HEK293T (cell line): ENCODE measurements at regions not wholly inside any gene's neighbourhood (a gene's known extent, or its start where the extent isn't known, plus 50 kb on each side); places are given as distances from the start of the nearest gene placed in this dataset.

Experiments used
- CTCF ChIA-PET: fragments of 350-600 bp; formaldehyde crosslinking; extraction: SDS; loops from one replicate; lab custom pipeline; 2021; ENCODE audit warnings: antibody characterized with exemption, inconsistent platforms; lab: Yijun Ruan, JAX
- POLR2A ChIA-PET: fragments of 350-600 bp; formaldehyde crosslinking; extraction: SDS; loops from one replicate; lab custom pipeline; 2020; ENCODE audit warnings: antibody characterized with exemption, inconsistent platforms; lab: Yijun Ruan, JAX
- DNase-seq: peaks from one replicate; pipeline ENCODE4 v3.0.0; 2012; ENCODE audit warnings: mixed read lengths; ENCODE audit errors: extremely low spot score
- ARNT ChIP-seq: fragments of 450-650 bp; IDR thresholded peaks from 2 replicates; pipeline ENCODE4 v1.6.1; 2017; ENCODE audit warnings: mild to moderate bottlenecking
- BHLHE40 ChIP-seq: fragments of 450-650 bp; IDR thresholded peaks from 2 replicates; pipeline ENCODE4 v1.6.1; 2016; ENCODE audit warnings: mild to moderate bottlenecking, moderate library complexity, borderline replicate concordance
- CTBP1 ChIP-seq: fragments of 450-650 bp; IDR thresholded peaks from 2 replicates; pipeline ENCODE4 v1.6.1; 2016; ENCODE audit warnings: borderline replicate concordance
- ELF4 ChIP-seq: fragments of 450-650 bp; IDR thresholded peaks from 2 replicates; pipeline ENCODE4 v1.6.1; 2017; ENCODE audit warnings: antibody characterized with exemption
- FOXA1 ChIP-seq: fragments of 450-650 bp; IDR thresholded peaks from 2 replicates; pipeline ENCODE4 v1.6.1; 2016; ENCODE audit warnings: mild to moderate bottlenecking
- FOXK2 ChIP-seq: fragments of 450-650 bp; IDR thresholded peaks from 2 replicates; pipeline ENCODE4 v1.6.1; 2016; ENCODE audit warnings: mild to moderate bottlenecking
- FOXM1 ChIP-seq: fragments of 450-650 bp; IDR thresholded peaks from 2 replicates; pipeline ENCODE4 v1.6.1; 2017; ENCODE audit warnings: mild to moderate bottlenecking, borderline replicate concordance
- HDGF ChIP-seq: fragments of 450-650 bp; IDR thresholded peaks from 2 replicates; pipeline ENCODE4 v1.6.1; 2017; ENCODE audit warnings: antibody characterized with exemption, borderline replicate concordance
- L3MBTL2 ChIP-seq: fragments of 450-650 bp; conservative IDR thresholded peaks from 2 replicates; pipeline ENCODE4 v1.6.1; 2016; ENCODE audit warnings: mild to moderate bottlenecking
- LEF1 ChIP-seq: fragments of 450-650 bp; IDR thresholded peaks from 2 replicates; pipeline ENCODE4 v1.6.1; 2017; ENCODE audit warnings: mild to moderate bottlenecking, borderline replicate concordance
- NFRKB ChIP-seq: fragments of 450-650 bp; IDR thresholded peaks from 2 replicates; pipeline ENCODE4 v1.6.1; 2016; ENCODE audit warnings: mild to moderate bottlenecking, moderate library complexity
- PKNOX1 ChIP-seq: fragments of 450-650 bp; IDR thresholded peaks from 2 replicates; pipeline ENCODE4 v1.6.1; 2016
- SP1 ChIP-seq: fragments of 450-650 bp; IDR thresholded peaks from 2 replicates; pipeline ENCODE4 v1.6.1; 2017
- SUZ12 ChIP-seq: fragments of 450-650 bp; IDR thresholded peaks from 2 replicates; pipeline ENCODE4 v1.6.1; 2016; ENCODE audit warnings: mild to moderate bottlenecking
- TARDBP ChIP-seq: fragments of 450-650 bp; IDR thresholded peaks from 2 replicates; pipeline ENCODE4 v1.6.1; 2016
- ZNF384 ChIP-seq: fragments of 450-650 bp; IDR thresholded peaks from 2 replicates; pipeline ENCODE4 v1.6.1; 2016

- CTCF ChIA-PET = interaction anchor here (1.1 kb wide), 1 partner anchor 20 kb away, joined by 3 read pairs; no protein-coding TSS in a partner anchor
- POLR2A ChIA-PET = no interaction called here
- TF ChIP-seq FOXK2 = no peak
- TF ChIP-seq PKNOX1 = no peak
- TF ChIP-seq CTBP1 = no peak
- TF ChIP-seq FOXA1 = no peak
- no peak for TF ChIP-seq TARDBP
- no peak for TF ChIP-seq SUZ12
- DNase-seq = no peak
These were observed 219.2 kb upstream of the NAALADL2 start for GRCh38 chr3:174639970-174640369.

- POLR2A ChIA-PET = no interaction called here
These were observed 218.2 kb upstream of the NAALADL2 start for GRCh38 chr3:174640932-174641331.

GRCh38 chr3:174644287-174644686 is 214.8 kb upstream of the NAALADL2 start:
- DNase-seq = no peak
- TF ChIP-seq ELF4 (no peak), HDGF (no peak)
- ChIA-PET CTCF (no interaction called here), POLR2A (no interaction called here)

More at GRCh38 chr3:174640932-174641331, 218.2 kb upstream of the NAALADL2 start:
- no peak for DNase-seq
- TF ChIP-seq CTBP1 = no peak
- no peak for TF ChIP-seq LEF1
- no peak for TF ChIP-seq FOXM1
- no peak for TF ChIP-seq HDGF
- TF ChIP-seq ARNT = no peak
- TF ChIP-seq BHLHE40 = no peak
- TF ChIP-seq SP1 = no peak
- TF ChIP-seq FOXA1 = no peak
- TF ChIP-seq NFRKB = no peak
- TF ChIP-seq PKNOX1 = no peak
- no peak for TF ChIP-seq ZNF384
- TF ChIP-seq ELF4 = no peak
- TF ChIP-seq FOXK2 = no peak
- no peak for TF ChIP-seq SUZ12
- CTCF ChIA-PET = interaction anchor here (0.7 kb wide), 1 partner anchor 356 kb away, joined by 5 read pairs; no protein-coding TSS in a partner anchor

GRCh38 chr3:174651951-174652350 is 207.2 kb upstream of the NAALADL2 start:
- TF ChIP-seq HDGF = no peak
- no peak for TF ChIP-seq ARNT
- TF ChIP-seq FOXK2 = no peak
- no peak for TF ChIP-seq FOXA1
- no peak for TF ChIP-seq ELF4
- no peak for TF ChIP-seq BHLHE40
- TF ChIP-seq ZNF384 = no peak
- TF ChIP-seq SP1 = no peak
- no peak for TF ChIP-seq SUZ12
- TF ChIP-seq CTBP1 = no peak
- no peak for TF ChIP-seq NFRKB
- no peak for TF ChIP-seq PKNOX1
- no peak for TF ChIP-seq LEF1
- no peak for TF ChIP-seq L3MBTL2
- TF ChIP-seq TARDBP = no peak
- TF ChIP-seq FOXM1 = no peak
- no peak for DNase-seq
- ChIA-PET POLR2A (no interaction called here), CTCF (no interaction called here)

GRCh38 chr3:174659511-174659910 is 199.6 kb upstream of the NAALADL2 start:
- DNase-seq = no peak
- ChIA-PET CTCF (interaction anchor here (0.5 kb wide), 1 partner anchor 633 kb away, joined by 3 read pairs; no protein-coding TSS in a partner anchor), POLR2A (no interaction called here)
- no peak for TF ChIP-seq FOXK2
- no peak for TF ChIP-seq ZNF384
- no peak for TF ChIP-seq SP1
- TF ChIP-seq PKNOX1 = no peak
- TF ChIP-seq HDGF = no peak
- no peak for TF ChIP-seq FOXM1
- TF ChIP-seq CTBP1 = no peak
- no peak for TF ChIP-seq LEF1
- TF ChIP-seq L3MBTL2 = no peak
- TF ChIP-seq ELF4 = no peak
- TF ChIP-seq ARNT = no peak
- no peak for TF ChIP-seq SUZ12
- no peak for TF ChIP-seq FOXA1
- TF ChIP-seq BHLHE40 = no peak
- no peak for TF ChIP-seq NFRKB
- TF ChIP-seq TARDBP = no peak

GRCh38 chr3:174662653-174663052 is 196.5 kb upstream of the NAALADL2 start:
- DNase-seq = no peak
- POLR2A ChIA-PET = no interaction called here
- TF ChIP-seq ARNT (no peak), PKNOX1 (no peak), SP1 (no peak), ZNF384 (no peak), FOXK2 (no peak), LEF1 (no peak), BHLHE40 (no peak), ELF4 (no peak), HDGF (no peak), TARDBP (no peak), FOXM1 (no peak), CTBP1 (no peak), SUZ12 (no peak), FOXA1 (no peak), L3MBTL2 (no peak), NFRKB (no peak)
- CTCF ChIA-PET = no interaction called here
